HUES48 (cell line): ENCODE measurements at regions not wholly inside any gene's neighbourhood (a gene's known extent, or its start where the extent isn't known, plus 50 kb on each side); places are given as distances from the start of the nearest gene placed in this dataset.

ENCODE experiments used
- H3K27ac ChIP-seq: one replicate; pipeline ENCODE4 v1.7.0; 2013; ENCODE audit warnings: low read depth, low read length, inconsistent platforms
- H3K27me3 ChIP-seq: 2 replicates; pipeline ENCODE4 v1.6.1; 2013; ENCODE audit warnings: mild to moderate bottlenecking, low read length; ENCODE audit not compliant: control insufficient read depth, insufficient read depth
- H3K36me3 ChIP-seq: 2 replicates; pipeline ENCODE4 v1.6.1; 2013; ENCODE audit warnings: low read length; ENCODE audit not compliant: control insufficient read depth, insufficient read depth
- H3K4me1 ChIP-seq: 2 replicates; pipeline ENCODE4 v1.6.1; 2013; ENCODE audit warnings: mild to moderate bottlenecking, low read length; ENCODE audit not compliant: control insufficient read depth, insufficient read depth
- H3K4me3 ChIP-seq: 2 replicates; pipeline ENCODE4 v1.5.1; 2013; ENCODE audit warnings: mild to moderate bottlenecking, low read depth, low read length
- H3K9ac ChIP-seq: 2 replicates; pipeline ENCODE4 v1.6.1; 2013; ENCODE audit warnings: mild to moderate bottlenecking, low read depth, low read length, moderate library complexity
- H3K9me3 ChIP-seq: 2 replicates; pipeline ENCODE4 v1.6.1; 2013; ENCODE audit warnings: low read length; ENCODE audit not compliant: control insufficient read depth, insufficient read depth

GRCh38 chr18:28995319-28995718 is 818.4 kb upstream of the CDH2 start:
- no peaks in the 10 kb centered on the region for H3K4me1 ChIP-seq
- no peaks in the 10 kb centered on the region for H3K9me3 ChIP-seq
- H3K36me3 ChIP-seq = no peaks in the 10 kb centered on the region
- no peak overlapping the region for H3K4me3 ChIP-seq
- H3K27ac ChIP-seq = no peak overlapping the region
- H3K27me3 ChIP-seq = no peaks in the 10 kb centered on the region
- no peak overlapping the region for H3K9ac ChIP-seq

- no peak overlapping the region for H3K27ac ChIP-seq
These were observed 807.8 kb upstream of the CDH2 start for GRCh38 chr18:28984731-28985130.

DNA sequence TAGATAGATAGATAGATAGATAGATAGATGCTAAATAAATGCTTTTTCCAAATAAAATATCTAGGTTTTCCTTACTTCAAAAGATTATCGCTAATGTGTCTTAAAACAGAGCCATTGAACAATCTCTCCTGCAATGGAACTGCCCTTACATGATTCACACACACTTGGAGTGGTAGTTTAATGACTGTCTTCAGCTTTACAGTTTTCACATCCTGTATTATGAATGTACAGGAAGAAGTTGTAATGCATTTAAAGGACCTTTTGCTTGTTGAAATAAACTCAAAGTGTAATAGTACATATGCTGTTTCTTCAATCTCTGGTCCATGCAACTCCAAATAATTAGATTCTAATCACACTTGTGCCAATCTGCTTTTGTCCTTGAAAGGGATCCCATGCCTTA is 797.6 kb upstream of the CDH2 start:
- Histone ChIP-seq H3K4me1 (no peaks in the 10 kb centered on the region), H3K36me3 (no peaks in the 10 kb centered on the region), H3K9me3 (no peaks in the 10 kb centered on the region), H3K4me3 (no peak overlapping the region), H3K9ac (no peak overlapping the region), H3K27me3 (no peaks in the 10 kb centered on the region), H3K27ac (no peak overlapping the region)

More at GRCh38 chr18:28984731-28985130, 807.8 kb upstream of the CDH2 start:
- no peaks in the 10 kb centered on the region for H3K27me3 ChIP-seq
- H3K36me3 ChIP-seq = no peaks in the 10 kb centered on the region
- no peak overlapping the region for H3K9ac ChIP-seq
- H3K4me3 ChIP-seq = no peak overlapping the region
- H3K4me1 ChIP-seq = no peaks in the 10 kb centered on the region
- no peaks in the 10 kb centered on the region for H3K9me3 ChIP-seq

DNA sequence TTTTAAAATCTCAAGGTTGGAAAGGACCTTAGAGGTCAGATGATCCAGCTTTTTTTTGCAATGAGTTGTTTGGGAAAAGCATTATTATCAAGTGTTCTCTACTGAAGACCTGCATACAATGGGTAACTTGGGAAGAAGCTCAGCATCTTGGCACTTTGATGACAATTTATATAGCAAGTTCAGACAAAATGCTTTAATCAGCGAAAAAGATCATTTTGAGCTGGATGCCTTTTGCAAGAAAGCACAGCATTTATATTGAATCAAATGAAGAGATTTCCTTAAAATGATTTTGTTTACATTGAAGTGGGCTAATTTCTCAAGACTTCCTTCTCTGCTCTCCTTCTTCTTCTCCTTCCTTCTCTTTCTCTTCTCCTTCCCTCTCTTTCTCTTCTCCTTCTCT is 796.4 kb upstream of the CDH2 start:
- Histone ChIP-seq H3K27me3 (no peaks in the 10 kb centered on the region), H3K27ac (no peak overlapping the region), H3K4me1 (no peaks in the 10 kb centered on the region), H3K4me3 (no peak overlapping the region), H3K9ac (no peak overlapping the region), H3K9me3 (no peaks in the 10 kb centered on the region), H3K36me3 (no peaks in the 10 kb centered on the region)

DNA sequence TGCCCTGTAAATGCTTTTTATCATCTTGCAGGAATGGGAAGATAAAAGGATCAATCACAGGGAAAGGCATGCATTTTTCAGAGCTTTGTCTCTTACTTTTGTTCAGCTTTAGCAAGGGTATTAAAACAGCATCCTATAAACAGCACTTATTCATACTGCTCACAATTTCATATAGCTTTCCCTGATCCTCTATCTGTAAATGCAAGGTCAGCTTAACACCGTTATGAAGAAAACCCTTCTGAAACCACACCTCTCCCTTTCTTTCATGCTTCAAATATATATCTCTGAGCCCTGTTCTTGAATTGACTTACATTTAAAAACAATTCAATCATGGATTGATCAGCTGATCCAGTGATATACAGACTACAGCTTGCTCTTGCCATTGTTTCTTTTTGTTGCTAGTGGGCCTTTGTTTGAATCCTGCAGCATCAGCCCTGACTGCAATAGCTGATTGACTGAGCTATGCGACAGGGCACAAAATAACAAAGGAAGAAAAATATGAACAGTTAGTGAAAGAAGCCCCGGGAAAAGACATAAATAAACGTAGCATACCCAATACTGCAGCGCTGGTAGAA is 795.5 kb upstream of the CDH2 start:
- H3K9me3 ChIP-seq = no peaks in the 10 kb centered on the region
- no peak overlapping the region for H3K4me3 ChIP-seq
- H3K27me3 ChIP-seq = no peaks in the 10 kb centered on the region
- H3K36me3 ChIP-seq = no peaks in the 10 kb centered on the region
- no peak overlapping the region for H3K9ac ChIP-seq
- H3K4me1 ChIP-seq = no peaks in the 10 kb centered on the region
- no peak overlapping the region for H3K27ac ChIP-seq

- Histone ChIP-seq H3K9me3 (no peaks in the 10 kb centered on the region), H3K27me3 (no peaks in the 10 kb centered on the region), H3K4me1 (peaks cover 11% of the 10 kb centered on the region), H3K4me3 (no peak overlapping the region), H3K36me3 (no peaks in the 10 kb centered on the region), H3K27ac (no peak overlapping the region), H3K9ac (no peak overlapping the region)
These were observed 786.6 kb upstream of the CDH2 start for GRCh38 chr18:28963481-28963880.

- H3K36me3 ChIP-seq = no peaks in the 10 kb centered on the region
- H3K4me3 ChIP-seq = no peak overlapping the region
- H3K9ac ChIP-seq = no peak overlapping the region
- H3K27me3 ChIP-seq = no peaks in the 10 kb centered on the region
- no peaks in the 10 kb centered on the region for H3K9me3 ChIP-seq
- no peak overlapping the region for H3K27ac ChIP-seq
- H3K4me1 ChIP-seq = peaks cover 11% of the 10 kb centered on the region
These were observed 784.8 kb upstream of the CDH2 start for GRCh38 chr18:28961669-28962228.

- Histone ChIP-seq H3K36me3 (no peaks in the 10 kb centered on the region), H3K4me1 (peaks cover 11% of the 10 kb centered on the region), H3K4me3 (no peak overlapping the region), H3K9ac (no peak overlapping the region), H3K27me3 (no peaks in the 10 kb centered on the region), H3K9me3 (no peaks in the 10 kb centered on the region), H3K27ac (no peak overlapping the region)
These were observed 783.2 kb upstream of the CDH2 start for GRCh38 chr18:28960146-28960545.

GRCh38 chr18:28952339-28952738 is 775.4 kb upstream of the CDH2 start:
- no peaks in the 10 kb centered on the region for H3K4me1 ChIP-seq
- H3K9ac ChIP-seq = no peak overlapping the region
- H3K4me3 ChIP-seq = no peak overlapping the region
- no peak overlapping the region for H3K27ac ChIP-seq
- H3K36me3 ChIP-seq = no peaks in the 10 kb centered on the region
- no peaks in the 10 kb centered on the region for H3K27me3 ChIP-seq
- peaks cover 20% of the 10 kb centered on the region; the same call in 1 of the 2 replicates for H3K9me3 ChIP-seq

DNA sequence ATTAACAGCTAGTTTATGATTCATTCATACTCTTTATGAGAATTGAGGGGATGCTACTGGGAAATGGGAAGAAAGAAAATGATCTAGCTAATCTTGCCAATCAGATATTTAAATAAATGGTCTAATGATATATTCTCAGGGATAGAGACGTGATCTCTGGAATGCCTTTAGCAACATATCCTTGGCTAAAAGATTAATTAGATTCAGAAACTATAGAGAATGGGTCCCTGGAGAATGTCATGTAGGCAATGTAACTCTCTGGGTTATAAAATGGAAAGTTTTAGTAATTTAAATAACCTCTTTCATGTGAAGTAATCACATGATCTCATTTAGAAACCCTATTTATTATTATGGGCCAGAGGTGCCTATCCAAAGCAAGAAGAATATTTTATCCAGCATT is 771.0 kb upstream of the CDH2 start:
- H3K36me3 ChIP-seq = no peaks in the 10 kb centered on the region
- peaks cover 16% of the 10 kb centered on the region; the same call in 1 of the 2 replicates for H3K9me3 ChIP-seq
- H3K4me1 ChIP-seq = no peaks in the 10 kb centered on the region
- no peak overlapping the region for H3K4me3 ChIP-seq
- H3K27ac ChIP-seq = no peak overlapping the region
- H3K9ac ChIP-seq = no peak overlapping the region
- no peaks in the 10 kb centered on the region for H3K27me3 ChIP-seq

- Histone ChIP-seq H3K4me3 (no peak overlapping the region), H3K9me3 (peaks cover 2% of the 10 kb centered on the region; the same call in 1 of the 2 replicates), H3K4me1 (no peaks in the 10 kb centered on the region), H3K27ac (no peak overlapping the region), H3K9ac (no peak overlapping the region), H3K36me3 (no peaks in the 10 kb centered on the region), H3K27me3 (no peaks in the 10 kb centered on the region)
These were observed 769.5 kb upstream of the CDH2 start for GRCh38 chr18:28946471-28946870.
